Mesothelial cell of epicardium (in vitro differentiated cells): ENCODE measurements at regions not wholly inside any gene's neighbourhood (a gene's known extent, or its start where the extent isn't known, plus 50 kb on each side); places are given as distances from the start of the nearest gene placed in this dataset.

ENCODE experiments used
- DNase-seq, 2 experiments: peaks; one replicate each; pipeline ENCODE4 v3.0.0; 2021; ENCODE audit warnings: low spot score in 2 of 2; ENCODE audit not compliant: unreplicated experiment in 2 of 2
- H3K27ac Mint-ChIP-seq: 2 replicates; pipeline ENCODE4 v1.8.0; 2021; ENCODE audit warnings: mixed read lengths
- H3K27me3 Mint-ChIP-seq: 2 replicates; pipeline ENCODE4 v1.8.0; 2021; ENCODE audit warnings: low read depth, mixed read lengths
- H3K36me3 Mint-ChIP-seq: 2 replicates; pipeline ENCODE4 v1.8.0; 2021; ENCODE audit warnings: mixed read lengths
- H3K4me1 Mint-ChIP-seq: 2 replicates; pipeline ENCODE4 v1.8.0; 2021; ENCODE audit warnings: mixed read lengths
- H3K4me3 Mint-ChIP-seq: 2 replicates; pipeline ENCODE4 v1.8.0; 2021; ENCODE audit warnings: mild to moderate bottlenecking, moderate library complexity, mixed read lengths
- H3K9me3 Mint-ChIP-seq: 2 replicates; pipeline ENCODE4 v1.8.0; 2021; ENCODE audit warnings: mixed read lengths
- CTCF ChIP-seq: fragments of 200-600 bp; sonication (generic); IDR thresholded peaks from one replicate; pipeline ENCODE4 v1.5.0; 2021; ENCODE audit warnings: antibody characterized with exemption; ENCODE audit not compliant: unreplicated experiment

- Mint-ChIP-seq H3K27ac (no peak overlapping the region), H3K36me3 (no peaks in the 10 kb centered on the region), H3K4me3 (no peak overlapping the region), H3K27me3 (no peaks in the 10 kb centered on the region), H3K4me1 (peaks cover 1% of the 10 kb centered on the region), H3K9me3 (no peaks in the 10 kb centered on the region)
- no peak for DNase-seq
- TF ChIP-seq CTCF = no peak
Observed at GRCh38 chr6:97665446-97665845, 382.4 kb upstream of the MMS22L start.

DNA sequence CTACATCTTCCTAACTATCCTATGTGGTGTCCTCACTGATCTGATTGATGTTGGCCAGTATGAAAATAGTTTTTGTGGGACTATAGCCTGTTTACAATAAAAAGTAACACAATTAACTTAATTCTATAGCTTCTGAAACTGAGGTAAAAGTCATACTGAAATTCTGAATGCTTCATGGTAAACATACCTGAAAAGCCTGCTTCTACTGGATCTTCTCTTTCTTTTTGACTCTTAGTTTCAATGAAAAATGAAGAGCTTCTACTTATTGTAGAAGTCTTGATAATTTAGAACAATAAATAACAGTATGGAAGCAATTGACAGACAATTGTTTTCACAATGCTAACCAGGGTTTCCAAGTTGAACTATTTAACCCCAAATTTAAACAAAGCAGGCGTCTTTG lies 383.9 kb upstream of the MMS22L start:
- H3K4me3 Mint-ChIP-seq = no peak overlapping the region
- H3K36me3 Mint-ChIP-seq = no peaks in the 10 kb centered on the region
- no peak for DNase-seq
- TF ChIP-seq CTCF = no peak
- no peak overlapping the region for H3K27ac Mint-ChIP-seq
- H3K4me1 Mint-ChIP-seq = peaks cover 1% of the 10 kb centered on the region
- no peaks in the 10 kb centered on the region for H3K9me3 Mint-ChIP-seq
- H3K27me3 Mint-ChIP-seq = no peaks in the 10 kb centered on the region

GRCh38 chr6:97668716-97669115 lies 385.7 kb upstream of the MMS22L start:
- Mint-ChIP-seq H3K9me3 (no peaks in the 10 kb centered on the region), H3K27me3 (no peaks in the 10 kb centered on the region), H3K4me1 (no peaks in the 10 kb centered on the region), H3K4me3 (no peak overlapping the region), H3K36me3 (no peaks in the 10 kb centered on the region), H3K27ac (no peak overlapping the region)
- no peak for DNase-seq
- TF ChIP-seq CTCF = no peak

DNA sequence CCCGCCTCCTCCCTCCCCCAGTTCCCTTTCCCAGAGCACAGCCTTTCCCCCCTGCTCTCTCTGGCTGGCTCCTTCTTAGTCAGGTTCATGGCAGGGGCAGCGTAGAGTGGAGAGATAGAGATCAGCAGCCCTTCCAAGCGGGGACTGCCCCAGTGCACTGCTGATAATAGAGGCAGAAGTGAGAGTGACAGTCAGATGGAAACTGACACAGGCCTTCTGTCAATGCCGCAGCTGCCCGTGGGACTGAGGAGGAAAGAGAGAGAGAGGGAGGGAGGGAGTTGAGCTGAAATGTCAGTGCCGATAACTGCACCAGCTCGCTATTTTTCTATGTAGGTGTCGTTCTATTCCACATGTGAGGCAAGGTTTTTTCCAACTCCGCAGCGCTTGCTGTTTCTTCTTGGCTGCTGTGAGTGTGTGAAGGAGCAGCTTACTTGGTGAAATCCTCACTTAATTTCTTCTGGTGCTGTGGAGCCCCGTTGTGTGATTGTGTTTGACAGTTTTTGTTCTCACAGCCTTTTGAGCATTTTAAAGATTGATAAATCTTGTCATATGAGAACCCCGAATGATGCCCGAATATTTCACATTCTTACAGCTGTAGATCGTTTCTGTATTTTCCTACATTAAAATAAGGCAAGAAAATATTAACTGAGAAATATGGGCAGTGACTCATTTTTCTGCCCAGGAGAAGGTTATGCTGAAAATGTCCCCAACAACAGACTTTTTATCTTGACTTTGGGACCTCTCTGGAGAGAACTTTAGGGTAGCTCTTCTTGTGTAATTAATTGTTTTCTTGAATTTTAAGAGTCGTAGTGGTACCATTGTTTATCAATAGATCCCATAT lies 386.4 kb upstream of the MMS22L start:
- TF ChIP-seq CTCF = no peak
- Mint-ChIP-seq H3K27ac (no peak overlapping the region), H3K4me1 (no peaks in the 10 kb centered on the region), H3K9me3 (no peaks in the 10 kb centered on the region), H3K36me3 (no peaks in the 10 kb centered on the region), H3K27me3 (no peaks in the 10 kb centered on the region), H3K4me3 (no peak overlapping the region)
- no peak for DNase-seq

DNA sequence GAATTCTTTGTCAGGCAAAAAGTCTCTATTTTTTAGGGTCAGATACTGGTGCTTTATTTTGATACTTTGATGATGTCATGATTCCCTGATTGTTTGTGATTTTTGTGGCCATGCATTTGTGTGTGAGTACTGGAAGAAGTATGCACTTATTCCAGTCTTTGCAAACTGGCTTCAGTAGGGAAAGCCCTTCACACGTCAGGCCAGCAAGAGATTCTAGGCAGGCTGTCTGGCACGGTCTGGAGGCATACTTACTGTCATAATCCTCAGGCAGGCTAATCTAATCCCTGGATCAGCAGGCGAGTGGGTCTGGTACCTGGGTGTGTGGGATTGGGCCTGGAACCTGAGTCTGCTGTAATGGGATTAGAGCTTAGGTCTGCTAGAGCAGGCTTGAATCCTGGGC lies 391.8 kb upstream of the MMS22L start:
- Mint-ChIP-seq H3K36me3 (no peaks in the 10 kb centered on the region), H3K4me3 (no peak overlapping the region), H3K27me3 (no peaks in the 10 kb centered on the region), H3K9me3 (no peaks in the 10 kb centered on the region), H3K27ac (no peak overlapping the region), H3K4me1 (no peaks in the 10 kb centered on the region)
- DNase-seq = no peak
- no peak for TF ChIP-seq CTCF
